ENCODE measurements at regions not wholly inside any gene's neighbourhood (a gene's known extent, or its start where the extent isn't known, plus 50 kb on each side); places are given as distances from the start of the nearest gene placed in this dataset.

DNA sequence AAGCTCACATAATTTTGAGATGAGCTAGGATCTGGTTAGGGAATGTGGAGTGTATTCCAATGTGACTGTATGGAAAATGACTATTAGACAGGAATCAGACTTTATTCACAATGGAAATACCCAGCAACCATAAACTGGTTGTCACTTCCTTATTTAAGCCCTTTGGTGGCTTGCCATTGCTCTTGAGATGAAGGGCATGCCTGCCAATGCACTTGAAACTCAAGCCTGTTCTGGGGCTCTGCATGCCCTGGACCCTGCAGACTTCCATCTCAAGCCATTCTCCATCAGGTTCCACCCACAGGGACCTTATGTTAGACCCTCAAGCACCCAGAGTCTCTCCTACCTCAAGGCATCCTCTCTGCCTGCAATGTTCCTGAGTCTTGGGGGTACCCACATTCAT is 145.5 kb downstream of the MPP7 start:
- no peak overlapping the region for H4K8ac ChIP-seq (ENCODE audit: low read depth, low read length)
- H3K4me1 ChIP-seq (ENCODE audit: control insufficient read depth in 2 of 2, insufficient read depth in 1 of 2, low read depth in 1 of 2, low read length in 2 of 2) = no peaks in the 10 kb centered on the region
- H2BK15ac ChIP-seq (ENCODE audit: low read length) = no peak overlapping the region
- H2BK120ac ChIP-seq (ENCODE audit: low read depth, low read length) = no peak overlapping the region
- no peaks in the 10 kb centered on the region for H3K79me1 ChIP-seq (ENCODE audit: low read depth, low read length)
- H2BK5ac ChIP-seq (ENCODE audit: low read length) = no peak overlapping the region
- H3K36me3 ChIP-seq (replicated peaks in 1 of 2; ENCODE audit: control insufficient read depth in 2 of 2, insufficient read depth in 2 of 2, low read length in 2 of 2) = no peaks in the 10 kb centered on the region
- no peak overlapping the region for H3K18ac ChIP-seq (ENCODE audit: low read length)
- no peak overlapping the region for H4K91ac ChIP-seq (ENCODE audit: low read depth, low read length, poor library complexity)
- no peak overlapping the region for H3K4me2 ChIP-seq (ENCODE audit: insufficient read depth, low read length, poor library complexity, severe bottlenecking)
- DNase-seq (ENCODE audit: low spot score) = no peak
- peaks cover 0 to 3% (median 0%) of the 10 kb centered on the region in 3 experiments for H3K27me3 ChIP-seq (ENCODE audit: control insufficient read depth in 3 of 3, insufficient read depth in 3 of 3, low read depth in 1 of 3, low read length in 3 of 3)
- H3K9ac ChIP-seq (ENCODE audit: low read depth, low read length, poor library complexity) = no peak overlapping the region
- no peak overlapping the region for H3K27ac ChIP-seq (replicated peaks; ENCODE audit: low read length)
- H2AK5ac ChIP-seq (ENCODE audit: low read depth, low read length) = no peak overlapping the region
- H3K14ac ChIP-seq (ENCODE audit: low read length) = no peak overlapping the region
- H2AFZ ChIP-seq (ENCODE audit: low read length) = no peak overlapping the region
- no peaks in the 10 kb centered on the region for H3K9me3 ChIP-seq (replicated peaks in 1 of 2; ENCODE audit: control insufficient read depth in 2 of 2, insufficient read depth in 1 of 2, low read depth in 1 of 2, low read length in 2 of 2)
- no peak overlapping the region for H2BK12ac ChIP-seq (ENCODE audit: low read length)
- H3K4me3 ChIP-seq (ENCODE audit: low read length in 2 of 2) = no peak overlapping the region
- no peak overlapping the region for H3K4ac ChIP-seq (ENCODE audit: low read length)
- H3K23ac ChIP-seq (ENCODE audit: low read depth, low read length, poor library complexity) = no peak overlapping the region

DNA sequence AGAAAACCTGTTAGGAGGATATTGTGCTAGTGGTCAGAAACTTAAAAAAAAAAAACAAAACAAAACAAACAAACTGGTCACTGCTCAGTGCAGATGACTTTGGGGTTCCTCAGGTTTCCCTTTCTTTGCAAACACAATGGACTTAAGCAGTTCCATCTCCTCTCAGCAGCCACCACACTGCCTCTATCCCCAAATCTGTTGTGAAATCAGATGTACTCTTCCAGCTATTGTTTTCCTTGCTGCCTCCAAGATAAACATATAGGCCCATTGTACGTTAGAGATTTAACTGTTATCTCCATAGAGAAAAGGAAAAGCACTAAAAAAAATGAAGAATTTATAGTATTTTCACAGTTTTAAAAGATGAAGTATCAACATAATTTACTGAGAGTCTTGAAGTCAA is 147.1 kb downstream of the MPP7 start:
- Histone ChIP-seq H3K4me3 (ENCODE audit: low read length in 2 of 2) (no peak overlapping the region), H3K4ac (ENCODE audit: low read length) (no peak overlapping the region), H3K36me3 (replicated peaks in 1 of 2; ENCODE audit: control insufficient read depth in 2 of 2, insufficient read depth in 2 of 2, low read length in 2 of 2) (no peaks in the 10 kb centered on the region), H3K4me2 (ENCODE audit: insufficient read depth, low read length, poor library complexity, severe bottlenecking) (no peak overlapping the region), H2AK5ac (ENCODE audit: low read depth, low read length) (no peak overlapping the region), H4K8ac (ENCODE audit: low read depth, low read length) (no peak overlapping the region), H3K4me1 (ENCODE audit: control insufficient read depth in 2 of 2, insufficient read depth in 1 of 2, low read depth in 1 of 2, low read length in 2 of 2) (no peaks in the 10 kb centered on the region), H2BK12ac (ENCODE audit: low read length) (no peak overlapping the region), H3K27me3 (ENCODE audit: control insufficient read depth in 3 of 3, insufficient read depth in 3 of 3, low read depth in 1 of 3, low read length in 3 of 3) (peaks cover 0 to 3% (median 0%) of the 10 kb centered on the region in 3 experiments), H3K14ac (ENCODE audit: low read length) (no peak overlapping the region), H3K18ac (ENCODE audit: low read length) (no peak overlapping the region), H4K91ac (ENCODE audit: low read depth, low read length, poor library complexity) (no peak overlapping the region), H2AFZ (ENCODE audit: low read length) (no peak overlapping the region), H3K9me3 (replicated peaks in 1 of 2; ENCODE audit: control insufficient read depth in 2 of 2, insufficient read depth in 1 of 2, low read depth in 1 of 2, low read length in 2 of 2) (no peaks in the 10 kb centered on the region), H2BK15ac (ENCODE audit: low read length) (no peak overlapping the region), H3K9ac (ENCODE audit: low read depth, low read length, poor library complexity) (no peak overlapping the region), H3K23ac (ENCODE audit: low read depth, low read length, poor library complexity) (no peak overlapping the region), H2BK5ac (ENCODE audit: low read length) (no peak overlapping the region), H2BK120ac (ENCODE audit: low read depth, low read length) (no peak overlapping the region), H3K27ac (replicated peaks; ENCODE audit: low read length) (no peak overlapping the region), H3K79me1 (ENCODE audit: low read depth, low read length) (no peaks in the 10 kb centered on the region)
- no CpG with 5 or more reads among the region's 1 CpG for WGBS, 2 donors (ENCODE audit: extremely low coverage in 2 of 2, insufficient read length in 2 of 2, insufficient replicate concordance in 1 of 2)
- DNase-seq (ENCODE audit: low spot score) = no peak

DNA sequence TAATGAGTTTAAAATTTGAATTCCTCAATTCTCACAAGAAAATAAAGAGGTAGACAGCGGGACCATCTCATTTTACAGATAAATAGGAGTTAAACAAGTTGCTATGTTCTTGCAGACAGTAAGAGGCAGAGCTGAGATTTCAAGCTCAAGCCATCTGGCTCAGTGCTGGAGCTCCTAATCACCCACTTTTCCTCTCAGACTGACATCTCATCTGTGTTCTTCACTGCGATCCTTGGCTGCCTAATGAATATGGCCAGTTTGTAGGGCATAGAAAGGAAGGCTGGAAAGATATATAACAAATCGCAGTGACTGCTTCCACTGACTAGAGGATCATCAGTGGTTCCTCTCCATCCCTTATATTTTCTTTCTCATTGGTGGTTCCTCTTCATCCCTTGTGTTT is 151.2 kb downstream of the MPP7 start:
- Histone ChIP-seq H3K23ac (ENCODE audit: low read depth, low read length, poor library complexity) (no peak overlapping the region), H3K4me3 (ENCODE audit: low read length in 2 of 2) (no peak overlapping the region), H3K14ac (ENCODE audit: low read length) (no peak overlapping the region), H2AFZ (ENCODE audit: low read length) (no peak overlapping the region), H3K79me1 (ENCODE audit: low read depth, low read length) (no peaks in the 10 kb centered on the region), H4K91ac (ENCODE audit: low read depth, low read length, poor library complexity) (no peak overlapping the region), H4K8ac (ENCODE audit: low read depth, low read length) (no peak overlapping the region), H3K18ac (ENCODE audit: low read length) (no peak overlapping the region), H3K4me1 (ENCODE audit: control insufficient read depth in 2 of 2, insufficient read depth in 1 of 2, low read depth in 1 of 2, low read length in 2 of 2) (peaks cover 3 to 4% of the 10 kb centered on the region in 2 donors), H2BK15ac (ENCODE audit: low read length) (no peak overlapping the region), H3K27me3 (ENCODE audit: control insufficient read depth in 3 of 3, insufficient read depth in 3 of 3, low read depth in 1 of 3, low read length in 3 of 3) (no peaks in the 10 kb centered on the region), H2BK120ac (ENCODE audit: low read depth, low read length) (no peak overlapping the region), H2BK12ac (ENCODE audit: low read length) (no peak overlapping the region), H3K36me3 (replicated peaks in 1 of 2; ENCODE audit: control insufficient read depth in 2 of 2, insufficient read depth in 2 of 2, low read length in 2 of 2) (no peaks in the 10 kb centered on the region), H3K4ac (ENCODE audit: low read length) (no peak overlapping the region), H3K27ac (replicated peaks; ENCODE audit: low read length) (no peak overlapping the region), H3K9ac (ENCODE audit: low read depth, low read length, poor library complexity) (no peak overlapping the region), H2BK5ac (ENCODE audit: low read length) (no peak overlapping the region), H3K4me2 (ENCODE audit: insufficient read depth, low read length, poor library complexity, severe bottlenecking) (no peak overlapping the region), H2AK5ac (ENCODE audit: low read depth, low read length) (no peak overlapping the region), H3K9me3 (replicated peaks in 1 of 2; ENCODE audit: control insufficient read depth in 2 of 2, insufficient read depth in 1 of 2, low read depth in 1 of 2, low read length in 2 of 2) (no peaks in the 10 kb centered on the region)
- no peak for DNase-seq (ENCODE audit: low spot score)
- no CpG with 5 or more reads among the region's 3 CpGs for WGBS, 2 donors (ENCODE audit: extremely low coverage in 2 of 2, insufficient read length in 2 of 2, insufficient replicate concordance in 1 of 2)

DNA sequence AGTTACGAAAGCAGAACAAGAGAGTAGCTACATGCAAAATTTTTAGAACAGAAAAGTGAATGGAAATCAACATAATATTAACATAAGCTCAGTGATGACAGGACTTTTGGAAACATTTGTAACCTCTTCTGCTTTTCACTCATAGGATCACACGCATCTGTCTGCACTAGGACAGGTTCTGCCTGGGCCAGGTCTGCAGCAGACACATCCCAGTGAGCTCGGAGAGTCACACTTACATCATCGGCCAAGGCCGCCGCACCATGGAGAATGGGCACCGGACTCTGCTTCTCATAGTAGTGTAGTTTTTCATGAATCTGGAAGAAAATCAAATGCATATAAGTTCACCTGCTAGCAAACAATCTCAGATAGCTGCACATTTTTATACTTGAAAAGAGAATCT is 150.9 kb upstream of the ODAD2 start:
- Histone ChIP-seq H3K14ac (ENCODE audit: low read length) (no peak overlapping the region), H4K8ac (ENCODE audit: low read depth, low read length) (no peak overlapping the region), H2BK120ac (ENCODE audit: low read depth, low read length) (no peak overlapping the region), H2BK5ac (ENCODE audit: low read length) (no peak overlapping the region), H3K4me3 (ENCODE audit: low read length in 2 of 2) (no peak overlapping the region), H2AK5ac (ENCODE audit: low read depth, low read length) (no peak overlapping the region), H3K27ac (replicated peaks; ENCODE audit: low read length) (no peak overlapping the region), H3K27me3 (ENCODE audit: control insufficient read depth in 3 of 3, insufficient read depth in 3 of 3, low read depth in 1 of 3, low read length in 3 of 3) (no peaks in the 10 kb centered on the region), H3K9me3 (replicated peaks in 1 of 2; ENCODE audit: control insufficient read depth in 2 of 2, insufficient read depth in 1 of 2, low read depth in 1 of 2, low read length in 2 of 2) (no peaks in the 10 kb centered on the region), H2AFZ (ENCODE audit: low read length) (no peak overlapping the region), H3K9ac (ENCODE audit: low read depth, low read length, poor library complexity) (no peak overlapping the region), H3K79me1 (ENCODE audit: low read depth, low read length) (no peaks in the 10 kb centered on the region), H3K4ac (ENCODE audit: low read length) (no peak overlapping the region), H4K91ac (ENCODE audit: low read depth, low read length, poor library complexity) (no peak overlapping the region), H2BK12ac (ENCODE audit: low read length) (no peak overlapping the region), H3K18ac (ENCODE audit: low read length) (no peak overlapping the region), H3K4me2 (ENCODE audit: insufficient read depth, low read length, poor library complexity, severe bottlenecking) (no peak overlapping the region), H3K23ac (ENCODE audit: low read depth, low read length, poor library complexity) (no peak overlapping the region), H2BK15ac (ENCODE audit: low read length) (no peak overlapping the region), H3K36me3 (replicated peaks in 1 of 2; ENCODE audit: control insufficient read depth in 2 of 2, insufficient read depth in 2 of 2, low read length in 2 of 2) (no peaks in the 10 kb centered on the region), H3K4me1 (ENCODE audit: control insufficient read depth in 2 of 2, insufficient read depth in 1 of 2, low read depth in 1 of 2, low read length in 2 of 2) (peaks cover 3 to 4% of the 10 kb centered on the region in 2 donors)
- WGBS, 2 donors (ENCODE audit: extremely low coverage in 2 of 2, insufficient read length in 2 of 2, insufficient replicate concordance in 1 of 2) = no CpG with 5 or more reads among the region's 7 CpGs
- no peak for DNase-seq (ENCODE audit: low spot score)
